ENCODE measurements at regions not wholly inside any gene's neighbourhood (a gene's known extent, or its start where the extent isn't known, plus 50 kb on each side); places are given as distances from the start of the nearest gene placed in this dataset.
"Not testable (repeated sequence)": the region's sequence is repeated elsewhere in the genome, so short reads cannot be mapped to it uniquely, and the experiment has no call there.

DNA sequence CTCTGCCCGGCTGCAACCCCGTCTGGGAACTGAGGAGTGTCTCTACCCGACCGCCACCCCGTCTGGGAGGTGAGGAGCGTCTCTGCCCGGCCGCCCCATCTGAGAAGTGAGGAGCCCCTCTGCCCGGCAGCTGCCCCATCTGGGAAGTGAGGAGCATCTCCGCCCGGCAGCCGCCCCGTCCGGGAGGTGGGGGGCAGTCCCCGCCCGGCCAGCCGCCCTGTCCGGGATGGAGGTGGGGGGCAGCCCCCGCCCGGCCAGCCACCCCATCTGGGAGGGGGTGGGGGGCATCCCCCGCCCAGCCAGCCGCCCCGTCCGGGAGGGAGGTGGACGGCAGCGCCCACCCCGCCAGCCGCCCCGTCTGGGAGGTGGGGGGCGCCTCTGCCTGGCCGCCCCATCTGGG lies 205.6 kb upstream of the ZCCHC13 start:
- TF ChIP-seq EP300 (IDR thresholded peaks at IDR 0.05; ENCODE audit: low read depth in 2 of 2, low read length in 2 of 2); EP300 (CRISPR knock-in tag; IDR thresholded peaks at IDR 0.05; ENCODE audit: borderline replicate concordance); MXI1 (IDR thresholded peaks at IDR 0.05; ENCODE audit: borderline replicate concordance, low read depth, low read length); KDM4B (CRISPR knock-in tag; IDR thresholded peaks at IDR 0.05); CREB1 (IDR thresholded peaks at IDR 0.05); CREB1 (CRISPR knock-in tag; IDR thresholded peaks at IDR 0.05); ZNF3 (CRISPR knock-in tag; IDR thresholded peaks at IDR 0.05); CTCF (CRISPR knock-in tag; IDR thresholded peaks at IDR 0.05); GABPA (IDR thresholded peaks at IDR 0.05; ENCODE audit: low read depth, low read length); GABPA (CRISPR knock-in tag; IDR thresholded peaks at IDR 0.05; ENCODE audit: low read depth); ZBTB7B (CRISPR knock-in tag; IDR thresholded peaks at IDR 0.05); ATF5 (CRISPR knock-in tag; IDR thresholded peaks at IDR 0.05; ENCODE audit: low read depth); BATF2 (CRISPR knock-in tag; IDR thresholded peaks at IDR 0.05); NFIB (CRISPR knock-in tag; IDR thresholded peaks at IDR 0.05; ENCODE audit: borderline replicate concordance); POLR2AphosphoS5 (IDR thresholded peaks at IDR 0.05; ENCODE audit: low read depth, low read length): not testable (repeated sequence)
- TF ChIP-seq, protein P1, sequence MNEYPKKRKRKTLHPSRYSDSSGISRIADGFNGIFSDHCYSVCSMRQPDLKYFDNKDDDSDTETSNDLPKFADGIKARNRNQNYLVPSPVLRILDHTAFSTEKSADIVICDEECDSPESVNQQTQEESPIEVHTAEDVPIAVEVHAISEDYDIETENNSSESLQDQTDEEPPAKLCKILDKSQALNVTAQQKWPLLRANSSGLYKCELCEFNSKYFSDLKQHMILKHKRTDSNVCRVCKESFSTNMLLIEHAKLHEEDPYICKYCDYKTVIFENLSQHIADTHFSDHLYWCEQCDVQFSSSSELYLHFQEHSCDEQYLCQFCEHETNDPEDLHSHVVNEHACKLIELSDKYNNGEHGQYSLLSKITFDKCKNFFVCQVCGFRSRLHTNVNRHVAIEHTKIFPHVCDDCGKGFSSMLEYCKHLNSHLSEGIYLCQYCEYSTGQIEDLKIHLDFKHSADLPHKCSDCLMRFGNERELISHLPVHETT (CRISPR knock-in tag; conservative IDR thresholded peaks at IDR 0.05), result not testable (repeated sequence)
- TF ChIP-seq, protein P2, sequence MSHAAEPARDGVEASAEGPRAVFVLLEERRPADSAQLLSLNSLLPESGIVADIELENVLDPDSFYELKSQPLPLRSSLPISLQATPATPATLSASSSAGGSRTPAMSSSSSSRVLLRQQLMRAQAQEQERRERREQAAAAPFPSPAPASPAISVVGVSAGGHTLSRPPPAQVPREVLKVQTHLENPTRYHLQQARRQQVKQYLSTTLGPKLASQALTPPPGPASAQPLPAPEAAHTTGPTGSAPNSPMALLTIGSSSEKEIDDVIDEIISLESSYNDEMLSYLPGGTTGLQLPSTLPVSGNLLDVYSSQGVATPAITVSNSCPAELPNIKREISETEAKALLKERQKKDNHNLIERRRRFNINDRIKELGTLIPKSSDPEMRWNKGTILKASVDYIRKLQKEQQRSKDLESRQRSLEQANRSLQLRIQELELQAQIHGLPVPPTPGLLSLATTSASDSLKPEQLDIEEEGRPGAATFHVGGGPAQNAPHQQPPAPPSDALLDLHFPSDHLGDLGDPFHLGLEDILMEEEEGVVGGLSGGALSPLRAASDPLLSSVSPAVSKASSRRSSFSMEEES (CRISPR knock-in tag; IDR thresholded peaks at IDR 0.05), result not testable (repeated sequence)
